ENCODE measurements at regions not wholly inside any gene's neighbourhood (a gene's known extent, or its start where the extent isn't known, plus 50 kb on each side); places are given as distances from the start of the nearest gene placed in this dataset.

DNA sequence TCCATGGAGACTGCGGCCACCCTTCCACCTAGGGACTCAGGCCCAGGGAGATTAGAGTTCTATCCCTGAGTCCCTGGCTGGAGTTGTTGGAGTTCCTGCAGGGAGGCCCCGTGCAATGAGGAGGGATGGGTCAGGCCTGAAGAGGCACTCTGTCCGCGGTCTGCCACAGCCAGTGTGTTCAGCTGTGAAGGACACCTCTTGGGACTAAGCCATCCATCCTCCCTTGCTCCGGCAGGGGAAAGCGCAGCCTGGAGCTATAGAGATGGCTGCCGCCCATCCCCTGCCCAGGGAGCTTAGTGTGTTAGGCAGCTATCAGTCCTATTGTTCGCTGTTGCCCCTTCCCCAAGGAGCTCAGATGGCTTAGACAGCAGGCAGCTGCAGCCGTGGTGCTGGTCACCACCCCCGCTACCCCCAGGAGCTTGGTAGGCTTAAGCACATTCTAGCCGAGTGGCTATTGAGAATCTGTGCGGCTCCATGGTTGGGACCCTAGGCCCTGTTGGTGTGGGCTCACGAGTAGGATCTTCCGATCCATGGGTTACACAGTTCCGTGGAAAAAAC, 141.3 kb downstream of the CYB561 start:
- TF ChIP-seq, protein P1, sequence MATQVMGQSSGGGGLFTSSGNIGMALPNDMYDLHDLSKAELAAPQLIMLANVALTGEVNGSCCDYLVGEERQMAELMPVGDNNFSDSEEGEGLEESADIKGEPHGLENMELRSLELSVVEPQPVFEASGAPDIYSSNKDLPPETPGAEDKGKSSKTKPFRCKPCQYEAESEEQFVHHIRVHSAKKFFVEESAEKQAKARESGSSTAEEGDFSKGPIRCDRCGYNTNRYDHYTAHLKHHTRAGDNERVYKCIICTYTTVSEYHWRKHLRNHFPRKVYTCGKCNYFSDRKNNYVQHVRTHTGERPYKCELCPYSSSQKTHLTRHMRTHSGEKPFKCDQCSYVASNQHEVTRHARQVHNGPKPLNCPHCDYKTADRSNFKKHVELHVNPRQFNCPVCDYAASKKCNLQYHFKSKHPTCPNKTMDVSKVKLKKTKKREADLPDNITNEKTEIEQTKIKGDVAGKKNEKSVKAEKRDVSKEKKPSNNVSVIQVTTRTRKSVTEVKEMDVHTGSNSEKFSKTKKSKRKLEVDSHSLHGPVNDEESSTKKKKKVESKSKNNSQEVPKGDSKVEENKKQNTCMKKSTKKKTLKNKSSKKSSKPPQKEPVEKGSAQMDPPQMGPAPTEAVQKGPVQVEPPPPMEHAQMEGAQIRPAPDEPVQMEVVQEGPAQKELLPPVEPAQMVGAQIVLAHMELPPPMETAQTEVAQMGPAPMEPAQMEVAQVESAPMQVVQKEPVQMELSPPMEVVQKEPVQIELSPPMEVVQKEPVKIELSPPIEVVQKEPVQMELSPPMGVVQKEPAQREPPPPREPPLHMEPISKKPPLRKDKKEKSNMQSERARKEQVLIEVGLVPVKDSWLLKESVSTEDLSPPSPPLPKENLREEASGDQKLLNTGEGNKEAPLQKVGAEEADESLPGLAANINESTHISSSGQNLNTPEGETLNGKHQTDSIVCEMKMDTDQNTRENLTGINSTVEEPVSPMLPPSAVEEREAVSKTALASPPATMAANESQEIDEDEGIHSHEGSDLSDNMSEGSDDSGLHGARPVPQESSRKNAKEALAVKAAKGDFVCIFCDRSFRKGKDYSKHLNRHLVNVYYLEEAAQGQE (IDR thresholded peaks at IDR 0.05; ENCODE audit: low read depth), result no peak
- TF ChIP-seq, protein P2, sequence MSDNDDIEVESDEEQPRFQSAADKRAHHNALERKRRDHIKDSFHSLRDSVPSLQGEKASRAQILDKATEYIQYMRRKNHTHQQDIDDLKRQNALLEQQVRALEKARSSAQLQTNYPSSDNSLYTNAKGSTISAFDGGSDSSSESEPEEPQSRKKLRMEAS (IDR thresholded peaks at IDR 0.05), result no peak
- TF ChIP-seq RAD21 (IDR thresholded peaks at IDR 0.05; ENCODE audit: low read depth), result no peak
- TF ChIP-seq NFIC (IDR thresholded peaks at IDR 0.05), result no peak
- no peak for TF ChIP-seq CEBPB (IDR thresholded peaks at IDR 0.05)
